Colonic mucosa (tissue), 4 donors: ENCODE measurements at regions not wholly inside any gene's neighbourhood (a gene's known extent, or its start where the extent isn't known, plus 50 kb on each side); places are given as distances from the start of the nearest gene placed in this dataset.

Source experiments
- DNase-seq: peaks from one replicate; pipeline ENCODE4 v3.0.0-alpha.2; 2020
- H3K27ac ChIP-seq: fragments of 200-600 bp; one replicate; pipeline ENCODE4 v1.8.0; 2021
- H3K27me3 ChIP-seq: fragments of 200-600 bp; one replicate; pipeline ENCODE4 v1.8.0; 2021
- H3K36me3 ChIP-seq: fragments of 200-600 bp; one replicate; pipeline ENCODE4 v1.8.0; 2021
- H3K4me1 ChIP-seq: fragments of 200-600 bp; one replicate; pipeline ENCODE4 v1.8.0; 2021; ENCODE audit warnings: mild to moderate bottlenecking
- H3K4me3 ChIP-seq: fragments of 200-600 bp; one replicate; pipeline ENCODE4 v1.8.0; 2021
- H3K9ac ChIP-seq, 2 donors: one replicate each; pipeline ENCODE4 v1.7.0; 2013; ENCODE audit warnings: control low read depth in 2 of 2, low read depth in 2 of 2, low read length in 2 of 2
- H3K9me3 ChIP-seq: fragments of 200-600 bp; one replicate; pipeline ENCODE4 v1.8.0; 2021
- intact Hi-C: fragments of 100-400 bp; cut with DNase I; formaldehyde crosslinking; loops from one replicate; pipeline ENCODE4 v1.14.1; 2022
- TF ChIP-seq, protein P1 (sequence below): fragments of 200-600 bp; IDR thresholded peaks from one replicate; pipeline ENCODE4 v1.8.0; 2022; ENCODE audit warnings: antibody characterized with exemption, mild to moderate bottlenecking
- donor health status: healthy.
- donor health status: DM: no; HTN: no; CAD: no.
- donor health status: DM: no; HTN: no; CAD: no.

DNA sequence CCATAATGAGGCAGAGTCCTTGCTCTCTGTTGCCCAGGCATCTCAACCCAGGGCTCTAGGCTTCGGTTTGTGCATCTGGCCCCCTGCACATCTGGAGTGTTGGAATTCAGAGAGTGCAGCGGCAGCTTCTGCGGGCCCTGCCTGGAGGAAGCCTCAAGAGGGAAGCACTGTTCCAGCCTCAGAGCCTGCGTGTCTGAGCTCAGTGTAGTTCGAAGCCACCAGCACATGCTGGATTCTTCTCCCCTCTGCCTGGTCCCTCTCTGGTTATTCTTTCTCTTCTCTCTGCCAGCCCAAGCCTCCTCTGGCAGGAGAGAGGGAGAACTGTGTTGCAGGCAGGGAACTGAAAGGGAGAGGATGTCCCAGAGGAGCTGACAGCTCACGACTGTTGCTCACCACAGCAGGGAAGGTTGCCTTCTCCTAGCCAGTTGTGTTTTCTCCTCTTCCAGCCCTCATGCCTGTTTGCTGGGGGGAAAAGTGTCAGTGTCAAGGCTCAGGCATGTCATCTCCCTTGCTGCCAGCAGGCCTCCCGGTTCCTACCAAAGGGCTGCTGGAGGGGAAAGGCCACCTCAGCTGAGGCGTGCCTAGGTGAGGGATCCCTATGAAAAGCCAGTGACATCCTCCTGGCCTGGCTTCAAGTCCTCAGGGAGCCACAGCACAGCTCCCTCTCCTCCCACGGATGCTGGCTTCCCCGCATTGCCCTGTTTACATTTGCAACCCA lies 126.0 kb upstream of the LRFN2 start:
- intact Hi-C loops: no loop called here
- Histone ChIP-seq H3K9me3 (no peaks in the 10 kb centered on the region), H3K27me3 (no peaks in the 10 kb centered on the region), H3K27ac (no peak overlapping the region), H3K4me1 (no peaks in the 10 kb centered on the region), H3K4me3 (no peak overlapping the region), H3K36me3 (no peaks in the 10 kb centered on the region), H3K9ac (no peak overlapping the region)
- TF ChIP-seq, protein P1, sequence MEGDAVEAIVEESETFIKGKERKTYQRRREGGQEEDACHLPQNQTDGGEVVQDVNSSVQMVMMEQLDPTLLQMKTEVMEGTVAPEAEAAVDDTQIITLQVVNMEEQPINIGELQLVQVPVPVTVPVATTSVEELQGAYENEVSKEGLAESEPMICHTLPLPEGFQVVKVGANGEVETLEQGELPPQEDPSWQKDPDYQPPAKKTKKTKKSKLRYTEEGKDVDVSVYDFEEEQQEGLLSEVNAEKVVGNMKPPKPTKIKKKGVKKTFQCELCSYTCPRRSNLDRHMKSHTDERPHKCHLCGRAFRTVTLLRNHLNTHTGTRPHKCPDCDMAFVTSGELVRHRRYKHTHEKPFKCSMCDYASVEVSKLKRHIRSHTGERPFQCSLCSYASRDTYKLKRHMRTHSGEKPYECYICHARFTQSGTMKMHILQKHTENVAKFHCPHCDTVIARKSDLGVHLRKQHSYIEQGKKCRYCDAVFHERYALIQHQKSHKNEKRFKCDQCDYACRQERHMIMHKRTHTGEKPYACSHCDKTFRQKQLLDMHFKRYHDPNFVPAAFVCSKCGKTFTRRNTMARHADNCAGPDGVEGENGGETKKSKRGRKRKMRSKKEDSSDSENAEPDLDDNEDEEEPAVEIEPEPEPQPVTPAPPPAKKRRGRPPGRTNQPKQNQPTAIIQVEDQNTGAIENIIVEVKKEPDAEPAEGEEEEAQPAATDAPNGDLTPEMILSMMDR: no peak
- no peak for DNase-seq

DNA sequence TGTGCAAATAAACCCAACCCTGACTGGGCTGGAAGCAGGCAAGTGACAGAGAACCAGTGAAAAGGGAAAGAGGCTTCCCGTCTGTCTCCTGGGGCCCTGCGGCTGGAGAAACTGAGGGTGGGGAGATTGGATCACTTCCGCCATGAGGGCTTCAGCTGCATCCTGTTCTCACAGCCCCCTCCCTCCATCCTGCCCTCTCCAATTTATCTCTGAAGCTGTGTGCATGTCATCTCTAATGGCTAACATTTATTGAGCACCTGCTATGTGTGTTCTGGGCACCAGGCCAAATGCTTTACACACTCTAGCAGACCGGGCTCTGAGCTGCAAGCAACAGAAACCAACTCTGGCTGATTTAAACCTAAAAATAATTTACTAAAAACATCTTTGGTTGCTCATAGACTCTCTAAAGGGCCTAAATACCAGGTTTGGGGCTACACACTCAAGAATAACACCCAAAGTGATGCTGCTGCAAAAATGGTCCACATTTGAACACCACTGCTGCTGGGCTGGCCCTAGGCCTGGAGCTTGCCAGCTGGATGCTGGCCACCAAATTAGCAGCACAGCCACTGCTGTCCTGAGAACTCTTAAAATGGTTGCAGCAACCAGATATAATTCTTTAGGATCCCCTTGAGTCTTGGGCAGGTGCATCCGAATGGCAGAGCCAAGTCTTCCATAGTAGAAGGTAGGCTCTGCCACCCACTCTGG lies 123.6 kb upstream of the LRFN2 start:
- intact Hi-C loops: no loop called here
- TF ChIP-seq, protein P1: no peak
- Histone ChIP-seq H3K9ac (no peak overlapping the region), H3K4me1 (no peaks in the 10 kb centered on the region), H3K27ac (no peak overlapping the region), H3K36me3 (no peaks in the 10 kb centered on the region), H3K27me3 (no peaks in the 10 kb centered on the region), H3K9me3 (no peaks in the 10 kb centered on the region), H3K4me3 (no peak overlapping the region)
- DNase-seq: peak; percentile 34

DNA sequence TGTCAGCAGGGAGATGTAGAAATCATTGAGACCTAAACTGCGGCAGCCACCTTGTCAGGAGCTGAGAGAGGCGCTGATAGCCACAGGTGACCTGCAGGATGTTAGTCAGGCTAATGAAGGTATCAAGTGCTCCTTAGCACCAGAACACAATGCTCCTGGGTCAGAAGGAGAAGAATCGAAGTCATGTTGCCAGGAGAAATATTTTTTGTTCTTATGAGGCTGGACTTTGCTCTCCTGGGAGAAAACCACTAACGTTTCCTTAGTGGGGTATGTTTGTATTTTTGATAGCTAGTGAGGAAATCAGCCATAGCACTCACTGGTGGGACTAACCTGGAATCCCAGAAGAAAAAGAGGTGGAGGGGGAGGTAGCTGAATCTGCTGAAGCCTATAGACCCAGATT lies 120.9 kb upstream of the LRFN2 start:
- intact Hi-C loops: no loop called here
- H3K27me3 ChIP-seq: no peaks in the 10 kb centered on the region
- H3K9me3 ChIP-seq: no peaks in the 10 kb centered on the region
- no peak overlapping the region for H3K4me3 ChIP-seq
- H3K36me3 ChIP-seq: no peaks in the 10 kb centered on the region
- TF ChIP-seq, protein P1: no peak
- no peaks in the 10 kb centered on the region for H3K4me1 ChIP-seq
- H3K27ac ChIP-seq: no peak overlapping the region
- H3K9ac ChIP-seq: no peak overlapping the region
- no peak for DNase-seq

DNA sequence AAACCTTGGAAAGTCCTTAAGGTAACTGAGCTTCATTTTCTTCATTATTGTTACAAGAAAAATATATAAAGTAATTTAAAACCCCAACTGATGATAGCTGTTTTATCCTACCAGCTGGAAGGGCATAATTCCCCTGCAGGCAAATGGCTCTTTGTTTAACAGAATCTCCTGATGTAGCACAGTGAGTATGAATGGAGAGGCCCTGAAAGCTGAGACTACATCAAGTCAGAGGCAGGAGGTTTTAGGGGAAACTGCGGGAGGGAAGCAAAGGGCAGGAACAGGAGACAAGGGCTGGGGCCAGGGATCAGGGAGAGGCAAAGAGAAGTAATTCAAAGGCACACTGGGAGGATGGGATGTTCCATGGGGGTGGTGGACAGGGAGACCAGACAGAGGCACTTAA lies 119.0 kb upstream of the LRFN2 start:
- H3K4me1 ChIP-seq: no peaks in the 10 kb centered on the region
- DNase-seq: no peak
- no peaks in the 10 kb centered on the region for H3K9me3 ChIP-seq
- no peaks in the 10 kb centered on the region for H3K27me3 ChIP-seq
- no peak overlapping the region for H3K9ac ChIP-seq
- intact Hi-C loops: no loop called here
- H3K4me3 ChIP-seq: no peak overlapping the region
- no peaks in the 10 kb centered on the region for H3K36me3 ChIP-seq
- TF ChIP-seq, protein P1: no peak
- H3K27ac ChIP-seq: no peak overlapping the region

DNA sequence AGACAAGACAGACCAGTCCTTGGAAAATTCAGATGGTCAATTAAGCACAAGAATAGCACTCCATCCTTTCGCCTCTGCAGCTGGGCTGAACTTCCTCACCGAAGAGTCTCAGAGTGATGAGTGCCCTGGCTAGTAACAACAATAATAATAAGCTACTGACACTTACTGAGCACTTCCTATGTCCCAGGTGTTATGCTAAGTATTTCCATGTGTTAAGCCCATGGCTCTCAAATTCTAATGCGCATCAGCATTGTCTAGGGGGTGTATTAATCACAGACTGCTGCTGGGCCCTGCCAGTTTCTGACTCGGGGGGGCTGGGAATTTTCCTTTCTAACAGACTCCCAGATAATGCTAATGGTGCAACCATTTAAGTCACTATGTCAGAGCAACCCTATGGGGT lies 118.2 kb upstream of the LRFN2 start:
- H3K9ac ChIP-seq: no peak overlapping the region
- TF ChIP-seq, protein P1: no peak
- no peak for DNase-seq
- H3K27ac ChIP-seq: no peak overlapping the region
- H3K4me3 ChIP-seq: no peak overlapping the region
- intact Hi-C loops: no loop called here
- H3K9me3 ChIP-seq: no peaks in the 10 kb centered on the region
- H3K36me3 ChIP-seq: no peaks in the 10 kb centered on the region
- H3K4me1 ChIP-seq: no peaks in the 10 kb centered on the region
- H3K27me3 ChIP-seq: no peaks in the 10 kb centered on the region
